Small intestine (tissue), 7 donors: ENCODE measurements at regions not wholly inside any gene's neighbourhood (a gene's known extent, or its start where the extent isn't known, plus 50 kb on each side); places are given as distances from the start of the nearest gene placed in this dataset.

Experiments used
- DNase-seq, 2 donors: peaks; one replicate each; pipeline versions ENCODE4 v3.0.0 to v3.0.0-alpha.2; 2013
- FAIRE-seq: peaks from 2 replicates; lab custom pipeline; 2012; peaks lifted over from hg19 to GRCh38; lab: Jason Lieb, UNC
- H3K27ac ChIP-seq, 3 donors: one replicate each; pipeline ENCODE4 v1.5.1; 2013; ENCODE audit warnings: low read length in 2 of 3, mild to moderate bottlenecking in 2 of 3, control low read depth in 1 of 3, inconsistent platforms in 1 of 3, low read depth in 1 of 3, moderate library complexity in 1 of 3
- H3K27me3 ChIP-seq, 3 donors: one replicate each; pipeline ENCODE4 v1.6.1; 2013; ENCODE audit warnings: low read length in 3 of 3, inconsistent platforms in 1 of 3; ENCODE audit not compliant: control insufficient read depth in 3 of 3, insufficient read depth in 3 of 3
- H3K36me3 ChIP-seq, 3 donors: one replicate each; pipeline ENCODE4 v1.6.1; 2013; ENCODE audit warnings: low read length in 3 of 3, inconsistent platforms in 1 of 3, low read depth in 1 of 3, mild to moderate bottlenecking in 1 of 3, moderate library complexity in 1 of 3; ENCODE audit not compliant: control insufficient read depth in 3 of 3, insufficient read depth in 2 of 3
- H3K4me1 ChIP-seq, 3 donors: one replicate each; pipeline ENCODE4 v1.6.1; 2013; ENCODE audit warnings: low read length in 2 of 3, inconsistent platforms in 1 of 3, low read depth in 1 of 3, mild to moderate bottlenecking in 1 of 3, moderate library complexity in 1 of 3; ENCODE audit not compliant: control insufficient read depth in 3 of 3, insufficient read depth in 2 of 3
- H3K4me3 ChIP-seq, 3 donors: one replicate each; pipeline ENCODE4 v1.5.1; 2013; ENCODE audit warnings: low read length in 3 of 3, control low read depth in 1 of 3, inconsistent platforms in 1 of 3, low read depth in 1 of 3, mild to moderate bottlenecking in 1 of 3, moderate library complexity in 1 of 3
- H3K9me3 ChIP-seq, 2 donors: one replicate each; pipeline ENCODE4 v1.6.1; 2013; ENCODE audit warnings: low read depth in 1 of 2, low read length in 1 of 2; ENCODE audit not compliant: control insufficient read depth in 2 of 2, insufficient read depth in 1 of 2
- WGBS, 3 donors: extraction: QIAGEN DNeasy Blood & Tissue Kit; methylation state at CpG; one replicate each; pipeline ENCODE4 v1.1.7; 2013; 5-methylcytosine and 5-hydroxymethylcytosine counted together
- donor health status: healthy with polysubstance abuse.
- donor health status: control.
- donor health status: control.
- donor health status: Bipolar disorder and iron deficiency.
- donor health status: healthy.

GRCh38 chr10:43708262-43708661 is 59.6 kb upstream of the ZNF32 start:
- WGBS, 3 donors: 17 to 31% (median 21%) methylated on average over 3 of the region's 3 CpGs
- Histone ChIP-seq H3K27ac (peak overlapping the region in 1 of 3 donors; percentile 27), H3K9me3 (peaks cover 0 to 3% of the 10 kb centered on the region in 2 donors), H3K4me3 (no peak overlapping the region), H3K27me3 (no peaks in the 10 kb centered on the region), H3K4me1 (peaks cover 0 to 4% (median 0%) of the 10 kb centered on the region in 3 donors), H3K36me3 (no peaks in the 10 kb centered on the region)
- DNase-seq (no peak), FAIRE-seq (no peak)

DNA sequence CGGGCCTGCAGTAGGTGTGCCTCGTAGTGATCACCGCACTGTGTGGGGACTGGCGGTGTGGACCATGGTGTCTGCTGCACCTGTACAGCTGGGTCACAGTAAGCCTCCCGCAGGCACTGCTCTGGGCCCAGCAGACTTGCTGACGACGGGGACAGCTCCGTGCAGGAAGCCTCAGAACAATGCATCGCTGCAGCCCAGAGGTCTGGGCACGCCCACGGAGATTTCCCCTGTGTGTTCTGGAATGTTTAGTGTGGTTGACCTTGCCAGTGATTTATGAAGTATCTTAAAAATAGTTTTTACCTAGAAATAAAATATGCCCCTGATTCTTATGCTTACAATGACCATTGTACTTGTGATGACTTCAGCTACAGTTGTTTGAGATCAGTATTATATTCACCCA is 59.1 kb upstream of the ZNF32 start:
- DNase-seq (no peak), FAIRE-seq (no peak)
- Histone ChIP-seq H3K4me1 (peaks cover 0 to 4% (median 0%) of the 10 kb centered on the region in 3 donors), H3K9me3 (peaks cover 0 to 3% of the 10 kb centered on the region in 2 donors), H3K36me3 (no peaks in the 10 kb centered on the region), H3K4me3 (no peak overlapping the region), H3K27ac (no peak overlapping the region), H3K27me3 (no peaks in the 10 kb centered on the region)
- WGBS, 3 donors: 64 to 71% (median 66%) methylated on average over 11 of the region's 11 CpGs

- FAIRE-seq: no peak
These were observed 57.5 kb upstream of the ZNF32 start for GRCh38 chr10:43706166-43706565.

GRCh38 chr10:43703286-43703685 is 54.6 kb upstream of the ZNF32 start:
- no peak overlapping the region for H3K27ac ChIP-seq
- H3K4me1 ChIP-seq: peaks cover 0 to 1% (median 0%) of the 10 kb centered on the region in 3 donors
- H3K9me3 ChIP-seq: peaks cover 0 to 3% of the 10 kb centered on the region in 2 donors
- H3K36me3 ChIP-seq: no peaks in the 10 kb centered on the region
- 82 to 87% (median 86%) methylated on average over 11 to 13 of the region's 13 CpGs for WGBS, 3 donors
- H3K27me3 ChIP-seq: no peaks in the 10 kb centered on the region
- FAIRE-seq (no peak), DNase-seq (no peak)
- H3K4me3 ChIP-seq: no peak overlapping the region

More at GRCh38 chr10:43706166-43706565, 57.5 kb upstream of the ZNF32 start:
- no peaks in the 10 kb centered on the region for H3K36me3 ChIP-seq
- no peak overlapping the region for H3K27ac ChIP-seq
- no peak for DNase-seq
- WGBS, 3 donors: 79 to 88% (median 83%) methylated on average over 6 of the region's 6 CpGs
- no peak overlapping the region for H3K4me3 ChIP-seq
- H3K9me3 ChIP-seq: peaks cover 0 to 3% of the 10 kb centered on the region in 2 donors
- no peaks in the 10 kb centered on the region for H3K27me3 ChIP-seq
- peaks cover 0 to 4% (median 0%) of the 10 kb centered on the region in 3 donors for H3K4me1 ChIP-seq

GRCh38 chr10:43702936-43703281 is 54.2 kb upstream of the ZNF32 start:
- WGBS, 3 donors: 88 to 95% (median 90%) methylated on average over 19 of the region's 19 CpGs
- Histone ChIP-seq H3K36me3 (no peaks in the 10 kb centered on the region), H3K4me3 (no peak overlapping the region), H3K4me1 (no peaks in the 10 kb centered on the region), H3K9me3 (peaks cover 0 to 3% of the 10 kb centered on the region in 2 donors), H3K27ac (no peak overlapping the region), H3K27me3 (no peaks in the 10 kb centered on the region)
- FAIRE-seq (no peak), DNase-seq (no peak)

DNA sequence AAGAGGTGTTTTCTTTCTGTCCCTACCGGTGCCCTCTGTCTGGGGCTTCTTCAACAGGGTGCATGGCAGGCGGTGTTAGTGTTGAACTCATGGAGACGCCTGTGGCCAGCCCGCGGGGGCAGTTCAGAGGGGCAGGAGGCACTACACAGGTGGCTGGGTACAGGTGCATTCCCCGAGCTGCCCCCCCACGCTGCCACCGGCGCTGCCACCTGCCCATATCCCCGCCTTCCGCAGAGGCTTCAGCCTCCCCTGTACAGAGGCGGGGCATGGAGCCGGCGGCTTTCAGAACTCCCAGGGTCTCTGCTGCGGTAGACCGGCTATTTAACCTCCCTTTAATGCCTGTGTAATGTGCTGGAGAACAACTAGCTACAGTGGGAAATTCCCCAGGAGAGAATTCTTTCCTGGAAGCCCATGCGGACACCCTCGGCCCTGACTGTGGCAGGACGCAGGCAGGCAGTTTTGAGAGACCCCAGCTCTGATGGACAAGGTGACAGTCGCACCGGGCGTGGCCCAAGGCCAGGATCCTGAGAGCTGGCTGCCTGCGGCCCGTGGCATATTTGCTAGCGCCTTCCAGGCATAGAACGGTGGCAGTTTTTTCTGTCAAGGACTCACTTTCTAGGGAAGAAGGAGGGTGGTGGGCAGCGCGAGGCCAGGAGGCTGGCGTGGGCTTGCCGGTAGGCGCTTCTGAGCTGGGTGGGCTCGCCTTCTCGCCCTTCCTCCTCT is 53.7 kb upstream of the ZNF32 start:
- Histone ChIP-seq H3K27ac (no peak overlapping the region), H3K4me1 (no peaks in the 10 kb centered on the region), H3K36me3 (no peaks in the 10 kb centered on the region), H3K4me3 (no peak overlapping the region), H3K9me3 (peaks cover 0 to 3% of the 10 kb centered on the region in 2 donors), H3K27me3 (no peaks in the 10 kb centered on the region)
- FAIRE-seq (no peak), DNase-seq (no peak)
- WGBS, 3 donors: 75 to 90% (median 77%) methylated on average over 30 to 33 of the region's 33 CpGs

DNA sequence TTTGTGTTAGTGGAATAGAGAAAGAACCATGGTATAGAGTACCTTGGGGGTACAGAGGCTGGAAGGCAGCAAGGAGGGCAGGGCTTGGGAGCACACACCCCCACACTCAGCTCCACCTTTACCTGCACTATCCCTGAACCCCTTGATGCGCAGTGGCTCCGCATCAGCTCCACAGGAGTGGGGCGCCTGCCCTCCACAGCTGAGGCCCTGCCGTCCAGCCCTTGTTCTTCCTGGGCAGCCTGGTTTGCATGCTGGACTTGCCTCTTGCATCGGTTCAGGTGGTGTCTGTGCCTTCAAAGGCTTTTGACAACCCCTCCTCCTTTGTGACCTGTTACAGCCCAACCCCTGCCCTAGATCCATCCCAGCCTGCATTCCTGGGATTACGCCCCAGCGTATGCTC is 52.6 kb upstream of the ZNF32 start:
- Histone ChIP-seq H3K9me3 (no peaks in the 10 kb centered on the region), H3K36me3 (no peaks in the 10 kb centered on the region), H3K4me1 (no peaks in the 10 kb centered on the region), H3K4me3 (no peak overlapping the region), H3K27me3 (no peaks in the 10 kb centered on the region), H3K27ac (no peak overlapping the region)
- DNase-seq (no peak), FAIRE-seq (no peak)
- WGBS, 3 donors: 81 to 94% (median 88%) methylated on average over 7 of the region's 7 CpGs

GRCh38 chr10:43700306-43700705 is 51.6 kb upstream of the ZNF32 start:
- DNase-seq (no peak), FAIRE-seq (no peak)
- Histone ChIP-seq H3K4me1 (no peaks in the 10 kb centered on the region), H3K9me3 (no peaks in the 10 kb centered on the region), H3K4me3 (no peak overlapping the region), H3K27ac (no peak overlapping the region), H3K36me3 (no peaks in the 10 kb centered on the region), H3K27me3 (no peaks in the 10 kb centered on the region)
- 65 to 74% (median 68%) methylated on average over 4 of the region's 4 CpGs for WGBS, 3 donors

DNA sequence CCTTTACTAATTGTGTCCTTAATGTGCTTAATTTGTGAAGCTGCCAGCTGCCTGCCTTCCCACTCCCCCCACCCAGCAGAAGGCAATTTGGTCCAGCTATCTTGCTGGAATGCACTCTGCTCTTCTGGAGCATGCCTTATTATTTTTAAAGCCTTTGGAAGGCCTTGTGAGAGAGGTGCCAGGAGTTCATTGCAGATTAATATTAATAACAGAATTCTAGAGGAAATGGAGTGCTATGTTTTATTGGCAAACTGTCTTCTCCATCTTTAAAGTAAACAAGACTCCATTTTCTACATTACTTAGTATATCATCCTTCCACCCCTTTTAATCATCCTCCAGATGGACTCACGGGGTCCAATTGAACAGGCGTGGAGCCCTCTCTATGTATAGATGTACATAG is 50.8 kb upstream of the ZNF32 start:
- no peaks in the 10 kb centered on the region for H3K36me3 ChIP-seq
- WGBS, 3 donors: 73 to 95% (median 74%) methylated on average over 2 of the region's 2 CpGs
- no peak for DNase-seq

More for the DNA sequence above, 50.8 kb upstream of the ZNF32 start:
- FAIRE-seq: no peak
- Histone ChIP-seq H3K4me3 (no peak overlapping the region), H3K27ac (no peak overlapping the region), H3K4me1 (no peaks in the 10 kb centered on the region), H3K9me3 (no peaks in the 10 kb centered on the region), H3K27me3 (no peaks in the 10 kb centered on the region)
